GM21576 (cell line): ENCODE measurements at regions not wholly inside any gene's neighbourhood (a gene's known extent, or its start where the extent isn't known, plus 50 kb on each side); places are given as distances from the start of the nearest gene placed in this dataset.

Experiments used
- ATAC-seq: cut with Tn5 transposase; IDR thresholded peaks from one replicate; pipeline ENCODE4 v1.9.1; 2021; ENCODE audit warnings: mild to moderate bottlenecking, moderate library complexity; ENCODE audit not compliant: unreplicated experiment

- no peak for ATAC-seq
Observed at GRCh38 chr9:38166501-38166900, 97.5 kb upstream of the SHB start.

- ATAC-seq: no peak
Observed at GRCh38 chr9:38164659-38165221, 95.7 kb upstream of the SHB start.

- no peak for ATAC-seq
Observed at GRCh38 chr9:38163518-38163917, 94.5 kb upstream of the SHB start.

GRCh38 chr9:38162332-38163211 is 93.5 kb upstream of the SHB start:
- ATAC-seq: no peak

- no peak for ATAC-seq
Observed at GRCh38 chr9:38160613-38161215, 91.7 kb upstream of the SHB start.

- ATAC-seq: no peak
Observed at GRCh38 chr9:38159599-38159998, 90.6 kb upstream of the SHB start.

GRCh38 chr9:38158628-38159027 is 89.6 kb upstream of the SHB start:
- no peak for ATAC-seq

- no peak for ATAC-seq
Observed at GRCh38 chr9:38157711-38158110, 88.7 kb upstream of the SHB start.

- ATAC-seq: no peak
Observed at GRCh38 chr9:38154501-38155421, 85.7 kb upstream of the SHB start.

- ATAC-seq: no peak
Observed at GRCh38 chr9:38153910-38154291, 84.9 kb upstream of the SHB start.

GRCh38 chr9:38153152-38153909 is 84.3 kb upstream of the SHB start:
- no peak for ATAC-seq

GRCh38 chr9:38149647-38150046 is 80.6 kb upstream of the SHB start:
- no peak for ATAC-seq

- no peak for ATAC-seq
Observed at GRCh38 chr9:38146844-38147243, 77.8 kb upstream of the SHB start.

GRCh38 chr9:38145526-38146053 is 76.6 kb upstream of the SHB start:
- ATAC-seq: no peak

- ATAC-seq: no peak
Observed at GRCh38 chr9:38144421-38144820, 75.4 kb upstream of the SHB start.

- ATAC-seq: no peak
Observed at GRCh38 chr9:38141746-38142591, 72.9 kb upstream of the SHB start.

- no peak for ATAC-seq
Observed at GRCh38 chr9:38138276-38138675, 69.2 kb upstream of the SHB start.

GRCh38 chr9:38137342-38137741 is 68.3 kb upstream of the SHB start:
- ATAC-seq: no peak

- no peak for ATAC-seq
Observed at GRCh38 chr9:38136386-38136785, 67.4 kb upstream of the SHB start.
